IMR-90 (cell line): ENCODE measurements at regions not wholly inside any gene's neighbourhood (a gene's known extent, or its start where the extent isn't known, plus 50 kb on each side); places are given as distances from the start of the nearest gene placed in this dataset.

ENCODE experiments used
- ATAC-seq: fragments of 200-7000 bp; cut with Tn5 transposase; 2 replicates; pipeline ENCODE4 v1.9.1; 2020; ENCODE audit warnings: low read depth, mild to moderate bottlenecking, moderate library complexity
- BruUV-seq: library from RNA; stranded (reverse); fragments of 400-500 nt; replicated peaks from 2 replicates; lab custom pipeline; 2021; lab: Mats Ljungman, UMichigan
- CTCF ChIA-PET: fragments of 300-600 bp; formaldehyde crosslinking; extraction: SDS; loops from one replicate; lab custom pipeline; 2021; ENCODE audit warnings: antibody characterized with exemption; lab: Yijun Ruan, JAX
- POLR2A ChIA-PET: fragments of 300-600 bp; sonication (Branson Sonifier 250); formaldehyde crosslinking; loops from one replicate; lab custom pipeline; 2022; ENCODE audit warnings: antibody characterized with exemption; ENCODE audit not compliant: unreplicated experiment; lab: Charles Lee
- DNase-seq: peaks from one replicate; pipeline ENCODE4 v3.0.0; 2013
- H2AFZ ChIP-seq: replicated peaks from 2 replicates; pipeline ENCODE3; 2013; ENCODE audit warnings: low read length, mild to moderate bottlenecking; ENCODE audit not compliant: poor library complexity
- H2AK5ac ChIP-seq: 2 replicates; pipeline ENCODE4 v1.6.1; 2013; ENCODE audit warnings: low read depth, low read length, inconsistent platforms
- H2AK9ac ChIP-seq: replicated peaks from 2 replicates; pipeline ENCODE3; 2013; ENCODE audit warnings: mild to moderate bottlenecking, low read depth, low read length, moderate library complexity; ENCODE audit not compliant: poor library complexity
- H2BK120ac ChIP-seq: 2 replicates; pipeline ENCODE4 v1.6.1; 2013; ENCODE audit warnings: low read depth, low read length, inconsistent platforms
- H2BK15ac ChIP-seq: 3 replicates; pipeline ENCODE4 v1.6.1; 2013; ENCODE audit warnings: low read depth, low read length, inconsistent platforms
- H2BK20ac ChIP-seq: 2 replicates; pipeline ENCODE4 v1.6.1; 2013; ENCODE audit warnings: low read depth, mild to moderate bottlenecking, inconsistent platforms, low read length, moderate library complexity
- H2BK5ac ChIP-seq: 2 replicates; pipeline ENCODE4 v1.6.1; 2013; ENCODE audit warnings: mild to moderate bottlenecking, low read depth, low read length, inconsistent platforms; ENCODE audit not compliant: poor library complexity, severe bottlenecking
- H3K14ac ChIP-seq: replicated peaks from 2 replicates; pipeline ENCODE4 v1.6.1; 2013; ENCODE audit warnings: low read depth, low read length, inconsistent platforms
- H3K18ac ChIP-seq: 2 replicates; pipeline ENCODE4 v1.6.1; 2013; ENCODE audit warnings: low read depth, low read length, control low read depth
- H3K23ac ChIP-seq: 2 replicates; pipeline ENCODE4 v1.6.1; 2013; ENCODE audit warnings: low read depth, low read length, inconsistent platforms
- H3K27ac ChIP-seq: 2 replicates; pipeline ENCODE4 v1.5.1; 2013; ENCODE audit warnings: mild to moderate bottlenecking, control low read depth, low read length; ENCODE audit not compliant: insufficient read depth
- H3K27me3 ChIP-seq: 2 replicates; pipeline ENCODE4 v1.6.1; 2013; ENCODE audit warnings: low read length; ENCODE audit not compliant: control insufficient read depth, insufficient read depth
- H3K36me3 ChIP-seq: 2 replicates; pipeline ENCODE4 v1.6.1; 2013; ENCODE audit warnings: low read length, mixed read lengths; ENCODE audit not compliant: control insufficient read depth, insufficient read depth
- H3K4ac ChIP-seq: 2 replicates; pipeline ENCODE4 v1.6.1; 2013; ENCODE audit warnings: low read depth, low read length, inconsistent platforms
- H3K4me1 ChIP-seq: 2 replicates; pipeline ENCODE4 v1.6.1; 2013; ENCODE audit warnings: low read length, mixed read lengths; ENCODE audit not compliant: control insufficient read depth, insufficient read depth
- H3K4me2 ChIP-seq: 2 replicates; pipeline ENCODE4 v1.6.1; 2013; ENCODE audit warnings: low read depth, mild to moderate bottlenecking, control low read depth, low read length, moderate library complexity
- H3K4me3 ChIP-seq: 2 replicates; pipeline ENCODE4 v1.5.1; 2013; ENCODE audit warnings: low read depth, mild to moderate bottlenecking, control low read depth, low read length, moderate library complexity; ENCODE audit not compliant: insufficient read depth
- H3K56ac ChIP-seq: 2 replicates; pipeline ENCODE4 v1.6.1; 2013; ENCODE audit warnings: low read length, inconsistent platforms; ENCODE audit not compliant: insufficient read depth; ENCODE audit errors: extremely low read depth
- H3K79me1 ChIP-seq, 2 experiments: 2 replicates each; pipeline ENCODE4 v1.6.1; 2013; ENCODE audit warnings: low read length in 2 of 2, inconsistent platforms in 1 of 2, low read depth in 1 of 2
- H3K9ac ChIP-seq: 2 replicates; pipeline ENCODE4 v1.6.1; 2013; ENCODE audit warnings: low read depth, low read length, control low read depth
- H3K9me1 ChIP-seq: 2 replicates; pipeline ENCODE4 v1.6.1; 2013; ENCODE audit warnings: low read length, inconsistent platforms; ENCODE audit not compliant: insufficient read depth
- H3K9me3 ChIP-seq: 2 replicates; pipeline ENCODE4 v1.6.1; 2013; ENCODE audit warnings: low read length; ENCODE audit not compliant: control insufficient read depth, insufficient read depth
- H4K20me1 ChIP-seq: 2 replicates; pipeline ENCODE4 v1.6.1; 2013; ENCODE audit warnings: low read length, inconsistent platforms; ENCODE audit not compliant: insufficient read depth
- H4K5ac ChIP-seq: 2 replicates; pipeline ENCODE4 v1.6.1; 2013; ENCODE audit warnings: mild to moderate bottlenecking, low read depth, low read length, control low read depth
- H4K8ac ChIP-seq, 2 experiments: 2 replicates each; pipeline ENCODE4 v1.6.1; 2013; ENCODE audit warnings: low read depth in 2 of 2, low read length in 2 of 2, control low read depth in 1 of 2, inconsistent platforms in 1 of 2
- H4K91ac ChIP-seq: 2 replicates; pipeline ENCODE4 v1.6.1; 2013; ENCODE audit warnings: low read depth, low read length, inconsistent platforms; ENCODE audit not compliant: insufficient read depth
- BHLHE40 ChIP-seq: fragments of 150-350 bp; IDR thresholded peaks from 2 replicates; pipeline ENCODE4 v1.6.1; 2016; ENCODE audit warnings: mild to moderate bottlenecking, low read depth, low read length
- CEBPB ChIP-seq: IDR thresholded peaks from 2 replicates; pipeline ENCODE4 v1.6.1; 2012; ENCODE audit warnings: low read depth, low read length, improper control_type of control experiment
- CHD1 ChIP-seq: IDR thresholded peaks from 2 replicates; pipeline ENCODE4 v1.6.1; 2012; ENCODE audit warnings: low read depth, low read length, improper control_type of control experiment
- CTCF ChIP-seq: conservative IDR thresholded peaks from 2 replicates; pipeline ENCODE4 v1.5.1; 2012; ENCODE audit warnings: mild to moderate bottlenecking, low read depth, low read length, improper control_type of control experiment
- ELK1 ChIP-seq: fragments of 150-350 bp; IDR thresholded peaks from 2 replicates; pipeline ENCODE4 v1.6.1; 2016; ENCODE audit warnings: low read depth, mild to moderate bottlenecking, low read length, moderate library complexity, borderline replicate concordance
- MAFK ChIP-seq: IDR thresholded peaks from 2 replicates; pipeline ENCODE4 v1.6.1; 2012; ENCODE audit warnings: low read depth, low read length, improper control_type of control experiment
- MAZ ChIP-seq: IDR thresholded peaks from 2 replicates; pipeline ENCODE4 v1.6.1; 2012; ENCODE audit warnings: low read depth, mild to moderate bottlenecking, low read length, improper control_type of control experiment, moderate library complexity, borderline replicate concordance
- NFE2L2 ChIP-seq: fragments of 150-350 bp; IDR thresholded peaks from 2 replicates; pipeline ENCODE4 v1.6.1; 2016; ENCODE audit warnings: low read depth, mild to moderate bottlenecking, low read length
- POLR2A ChIP-seq: IDR thresholded peaks from 2 replicates; pipeline ENCODE4 v1.6.1; 2012; ENCODE audit warnings: mild to moderate bottlenecking, low read depth, low read length
- RCOR1 ChIP-seq: IDR thresholded peaks from 2 replicates; pipeline ENCODE4 v1.6.1; 2012; ENCODE audit warnings: mild to moderate bottlenecking, low read length, improper control_type of control experiment; ENCODE audit not compliant: insufficient replicate concordance
- RFX5 ChIP-seq: IDR thresholded peaks from 2 replicates; pipeline ENCODE4 v1.8.0; 2012; ENCODE audit warnings: low read depth, mild to moderate bottlenecking, low read length, moderate library complexity
- WGBS, 2 experiments: methylation state at CpG; one replicate each; pipeline versions ENCODE4 v1.1.5 to v1.1.7; 2013; ENCODE audit warnings: missing lambda C conversion rate in 2 of 2; ENCODE audit not compliant: insufficient read length in 1 of 2; ENCODE audit errors: extremely low coverage in 2 of 2; 5-methylcytosine and 5-hydroxymethylcytosine counted together
- dilution Hi-C: fragments of 300-500 bp; cut with HindIII; formaldehyde crosslinking; loops from one replicate; pipeline ENCODE4 v1.14.3; 2018; ENCODE audit warnings: low sequenced_read_pairs; ENCODE audit not compliant: unreplicated experiment
- in situ Hi-C: fragments of 300-500 bp; cut with MboI; formaldehyde crosslinking; loops from 3 replicates; pipeline ENCODE4 v1.14.3; 2019; ENCODE audit warnings: low sequenced_read_pairs, inconsistent platforms, mixed read lengths
- intact Hi-C: fragments of 100-400 bp; cut with micrococcal nuclease; formaldehyde crosslinking; loops from 2 replicates; pipeline ENCODE4 v1.10.0; 2022

GRCh38 chr2:60283626-60284025, 269.8 kb downstream of the BCL11A start:
- H3K4me3 ChIP-seq: no peak overlapping the region
- H4K5ac ChIP-seq: no peak overlapping the region
- H3K4ac ChIP-seq: no peak overlapping the region
- H3K27ac ChIP-seq: no peak overlapping the region
- no peaks in the 10 kb centered on the region for H3K27me3 ChIP-seq
- no peak for ATAC-seq
- H3K4me2 ChIP-seq: no peak overlapping the region
- H3K79me1 ChIP-seq: no peaks in the 10 kb centered on the region
- H2AK9ac ChIP-seq: no peak overlapping the region
- H3K14ac ChIP-seq: no peak overlapping the region
- dilution Hi-C loops (no loop called here), in situ Hi-C loops (no loop called here), intact Hi-C loops (no loop called here)
- TF ChIP-seq CTCF: no peak
- TF ChIP-seq POLR2A: no peak
- no peak for TF ChIP-seq NFE2L2
- no peak for TF ChIP-seq RCOR1
- TF ChIP-seq MAZ: no peak
- TF ChIP-seq BHLHE40: no peak
- no peak for TF ChIP-seq RFX5
- TF ChIP-seq ELK1: no peak
- TF ChIP-seq CEBPB: no peak
- TF ChIP-seq MAFK: no peak
- no peak for TF ChIP-seq CHD1
- no peaks in the 10 kb centered on the region for H3K4me1 ChIP-seq
- no peak overlapping the region for H2BK20ac ChIP-seq
- H3K23ac ChIP-seq: no peak overlapping the region
- no peaks in the 10 kb centered on the region for H3K36me3 ChIP-seq
- no peak for DNase-seq
- no CpG with 5 or more reads among the region's 4 CpGs for WGBS, 2 experiments
- H2BK15ac ChIP-seq: no peak overlapping the region
- H3K18ac ChIP-seq: no peak overlapping the region
- no peak overlapping the region for H3K56ac ChIP-seq
- H2BK120ac ChIP-seq: no peak overlapping the region
- POLR2A ChIA-PET: no interaction called here
- H3K9me3 ChIP-seq: no peaks in the 10 kb centered on the region
- no TSS peak for BruUV-seq
- no peak overlapping the region for H2BK5ac ChIP-seq
- no peak overlapping the region for H4K8ac ChIP-seq
- H3K9me1 ChIP-seq: no peaks in the 10 kb centered on the region
- no peak overlapping the region for H4K91ac ChIP-seq
- no peaks in the 10 kb centered on the region for H4K20me1 ChIP-seq
- CTCF ChIA-PET: no interaction called here
- no peak overlapping the region for H2AFZ ChIP-seq
- no peak overlapping the region for H2AK5ac ChIP-seq
- H3K9ac ChIP-seq: no peak overlapping the region
